ENCODE measurements at regions not wholly inside any gene's neighbourhood (a gene's known extent, or its start where the extent isn't known, plus 50 kb on each side); places are given as distances from the start of the nearest gene placed in this dataset.

DNA sequence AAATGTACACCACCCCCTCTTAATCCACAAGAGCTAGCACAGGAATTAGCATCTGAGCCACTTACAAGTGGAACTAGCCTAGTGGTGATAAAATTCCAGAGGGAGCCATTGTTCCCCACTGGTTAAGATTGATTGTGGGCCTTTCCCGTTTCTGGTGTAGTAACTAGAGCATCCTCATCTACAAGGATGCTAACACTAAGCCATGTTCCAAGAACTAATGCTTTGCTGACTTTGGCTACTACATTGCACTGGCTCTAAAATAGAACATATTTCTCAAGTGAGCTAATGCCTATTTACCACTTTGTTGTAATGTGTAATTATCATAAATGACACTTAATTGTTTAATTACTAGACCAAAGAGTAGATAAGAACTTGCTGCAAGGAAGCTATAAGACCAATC lies 143.7 kb downstream of the FZD1 start:
- H3K9ac ChIP-seq (ENCODE audit: insufficient read depth, low read depth, low read length): no peak overlapping the region
- no peak overlapping the region for H3K4me2 ChIP-seq (ENCODE audit: low read depth, low read length)
- H3K9me3 ChIP-seq (ENCODE audit: low read length): no peaks in the 10 kb centered on the region
- DNase-seq (ENCODE audit: low spot score): no peak
- intact Hi-C loops (cut with micrococcal nuclease; ENCODE audit: unreplicated experiment) (no loop called here), in situ Hi-C loops (cut with HindIII; ENCODE audit: extremely low pct_ligation_motif_present, low pct_unique_long_range_greater_than_20kb) (no loop called here)
- CTCF ChIA-PET (ENCODE audit: low intra/inter-chr PET ratio, low total read pairs): no interaction called here
- no peaks in the 10 kb centered on the region for H3K27me3 ChIP-seq (ENCODE audit: control insufficient read depth in 1 of 2, insufficient read depth in 2 of 2, low read length in 2 of 2)
- no peak for ATAC-seq
- no peaks in the 10 kb centered on the region for H3K36me3 ChIP-seq (replicated peaks in 1 of 2; ENCODE audit: control insufficient read depth in 1 of 2, insufficient read depth in 2 of 2, low read length in 2 of 2)
- POLR2A ChIA-PET: no interaction called here
- no peaks in the 10 kb centered on the region for H4K20me1 ChIP-seq (ENCODE audit: insufficient read depth, low read length)
- no peaks in the 10 kb centered on the region for H3K4me1 ChIP-seq (ENCODE audit: insufficient read depth, low read length)
- H3K4me3 ChIP-seq (replicated peaks in 1 of 3; ENCODE audit: insufficient read depth in 1 of 3, low read depth in 2 of 3, low read length in 3 of 3): no peak overlapping the region
- H3K27ac ChIP-seq (ENCODE audit: extremely low read length, insufficient read depth, low read length): no peak overlapping the region
- H3K79me2 ChIP-seq (ENCODE audit: insufficient read depth, low read length): no peaks in the 10 kb centered on the region
- no CpG with 5 or more reads among the region's 1 CpG for WGBS (ENCODE audit: low lambda C conversion rate)
- no TSS peak for BruUV-seq (replicated peaks)
- TF ChIP-seq PHF21A (CRISPR knock-in tag; IDR thresholded peaks at IDR 0.05): no peak
- TF ChIP-seq MLLT10 (CRISPR knock-in tag; IDR thresholded peaks at IDR 0.05): no peak
- TF ChIP-seq, protein P1, sequence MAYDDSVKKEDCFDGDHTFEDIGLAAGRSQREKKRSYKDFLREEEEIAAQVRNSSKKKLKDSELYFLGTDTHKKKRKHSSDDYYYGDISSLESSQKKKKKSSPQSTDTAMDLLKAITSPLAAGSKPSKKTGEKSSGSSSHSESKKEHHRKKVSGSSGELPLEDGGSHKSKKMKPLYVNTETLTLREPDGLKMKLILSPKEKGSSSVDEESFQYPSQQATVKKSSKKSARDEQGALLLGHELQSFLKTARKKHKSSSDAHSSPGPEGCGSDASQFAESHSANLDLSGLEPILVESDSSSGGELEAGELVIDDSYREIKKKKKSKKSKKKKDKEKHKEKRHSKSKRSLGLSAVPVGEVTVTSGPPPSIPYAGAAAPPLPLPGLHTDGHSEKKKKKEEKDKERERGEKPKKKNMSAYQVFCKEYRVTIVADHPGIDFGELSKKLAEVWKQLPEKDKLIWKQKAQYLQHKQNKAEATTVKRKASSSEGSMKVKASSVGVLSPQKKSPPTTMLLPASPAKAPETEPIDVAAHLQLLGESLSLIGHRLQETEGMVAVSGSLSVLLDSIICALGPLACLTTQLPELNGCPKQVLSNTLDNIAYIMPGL (CRISPR knock-in tag; IDR thresholded peaks at IDR 0.05; ENCODE audit: borderline replicate concordance in 1 of 2, low read depth in 1 of 2): no peak
- no peak for TF ChIP-seq WIZ (CRISPR knock-in tag; IDR thresholded peaks at IDR 0.05)
- no peak for TF ChIP-seq ZNF768 (CRISPR knock-in tag; IDR thresholded peaks at IDR 0.05)
- TF ChIP-seq, protein P2, sequence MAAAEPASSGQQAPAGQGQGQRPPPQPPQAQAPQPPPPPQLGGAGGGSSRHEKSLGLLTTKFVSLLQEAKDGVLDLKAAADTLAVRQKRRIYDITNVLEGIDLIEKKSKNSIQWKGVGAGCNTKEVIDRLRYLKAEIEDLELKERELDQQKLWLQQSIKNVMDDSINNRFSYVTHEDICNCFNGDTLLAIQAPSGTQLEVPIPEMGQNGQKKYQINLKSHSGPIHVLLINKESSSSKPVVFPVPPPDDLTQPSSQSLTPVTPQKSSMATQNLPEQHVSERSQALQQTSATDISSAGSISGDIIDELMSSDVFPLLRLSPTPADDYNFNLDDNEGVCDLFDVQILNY (CRISPR knock-in tag; conservative IDR thresholded peaks at IDR 0.05): no peak
- no peak for TF ChIP-seq PCBP1 (IDR thresholded peaks at IDR 0.05; ENCODE audit: borderline replicate concordance, low read depth, low read length)
- TF ChIP-seq HES4 (CRISPR knock-in tag; IDR thresholded peaks at IDR 0.05; ENCODE audit: borderline replicate concordance): no peak
- H2AFZ ChIP-seq (ENCODE audit: low read length): no peak overlapping the region
- FAIRE-seq: no peak

Measured in HepG2 (cell line).